Ureter (tissue), 1 donor: ENCODE measurements at regions not wholly inside any gene's neighbourhood (a gene's known extent, or its start where the extent isn't known, plus 50 kb on each side); places are given as distances from the start of the nearest gene placed in this dataset.
"Not testable (repeated sequence)": the region's sequence is repeated elsewhere in the genome, so short reads cannot be mapped to it uniquely, and the experiment has no call there.

Source experiments
- DNase-seq: peaks from one replicate; pipeline ENCODE4 v3.0.0-alpha.2; 2020; ENCODE audit warnings: low spot score
- donor health status: DM: yes; HTN: yes; CAD: no.

- DNase-seq: no peak
Measured at GRCh38 chr13:48843630-48844380, 131.9 kb upstream of the FNDC3A start.

GRCh38 chr13:48844676-48845075 is 131.0 kb upstream of the FNDC3A start:
- DNase-seq: no peak

GRCh38 chr13:48849515-48849914 is 126.2 kb upstream of the FNDC3A start:
- no peak for DNase-seq

- DNase-seq: no peak
Measured at GRCh38 chr13:48851707-48852106, 124.0 kb upstream of the FNDC3A start.

- DNase-seq: no peak
Measured at GRCh38 chr13:48852911-48853727, 122.6 kb upstream of the FNDC3A start.

- DNase-seq: no peak
Measured at GRCh38 chr13:48853728-48854102, 122.0 kb upstream of the FNDC3A start.

GRCh38 chr13:48857576-48857975 is 118.1 kb upstream of the FNDC3A start:
- no peak for DNase-seq

- DNase-seq: no peak
Measured at GRCh38 chr13:48858122-48858902, 117.4 kb upstream of the FNDC3A start.

GRCh38 chr13:48859272-48860105 is 116.2 kb upstream of the FNDC3A start:
- DNase-seq: no peak

GRCh38 chr13:48860364-48860763 is 115.3 kb upstream of the FNDC3A start:
- DNase-seq: no peak

- DNase-seq: no peak
Measured at GRCh38 chr13:48862572-48862971, 113.1 kb upstream of the FNDC3A start.

- no peak for DNase-seq
Measured at GRCh38 chr13:48864100-48864499, 111.6 kb upstream of the FNDC3A start.

- DNase-seq: no peak
Measured at GRCh38 chr13:48866249-48866648, 109.5 kb upstream of the FNDC3A start.

GRCh38 chr13:48873081-48873480 is 102.6 kb upstream of the FNDC3A start:
- no peak for DNase-seq

GRCh38 chr13:48873587-48873986 is 102.1 kb upstream of the FNDC3A start:
- DNase-seq: no peak

GRCh38 chr13:48874165-48874564 is 101.5 kb upstream of the FNDC3A start:
- no peak for DNase-seq

GRCh38 chr13:48875047-48875446 is 100.7 kb upstream of the FNDC3A start:
- no peak for DNase-seq

- no peak for DNase-seq
Measured at GRCh38 chr13:48876289-48876688, 99.4 kb upstream of the FNDC3A start.

GRCh38 chr13:48879432-48879831 is 96.3 kb upstream of the FNDC3A start:
- DNase-seq: no peak

- no peak for DNase-seq
Measured at GRCh38 chr13:48879854-48880253, 95.9 kb upstream of the FNDC3A start.

- DNase-seq: not testable (repeated sequence)
Measured at GRCh38 chr13:48883786-48884185, 91.9 kb upstream of the FNDC3A start.

- no peak for DNase-seq
Measured at GRCh38 chr13:48885027-48885395, 90.7 kb upstream of the FNDC3A start.
